GM23248 (cell line): ENCODE measurements at regions not wholly inside any gene's neighbourhood (a gene's known extent, or its start where the extent isn't known, plus 50 kb on each side); places are given as distances from the start of the nearest gene placed in this dataset.

Experiments used
- EZH2 ChIP-seq: fragments of 200-600 bp; sonication (generic); IDR thresholded peaks from 2 replicates; pipeline ENCODE4 v1.6.1; 2018; ENCODE audit warnings: antibody characterized with exemption, mild to moderate bottlenecking; ENCODE audit not compliant: insufficient read depth, poor library complexity, severe bottlenecking
- EZH2phosphoT487 ChIP-seq: fragments of 200-600 bp; sonication (generic); IDR thresholded peaks from 2 replicates; pipeline ENCODE4 v1.6.1; 2018; ENCODE audit warnings: antibody characterized with exemption, moderate library complexity, mild to moderate bottlenecking, low read depth; ENCODE audit not compliant: insufficient read depth

DNA sequence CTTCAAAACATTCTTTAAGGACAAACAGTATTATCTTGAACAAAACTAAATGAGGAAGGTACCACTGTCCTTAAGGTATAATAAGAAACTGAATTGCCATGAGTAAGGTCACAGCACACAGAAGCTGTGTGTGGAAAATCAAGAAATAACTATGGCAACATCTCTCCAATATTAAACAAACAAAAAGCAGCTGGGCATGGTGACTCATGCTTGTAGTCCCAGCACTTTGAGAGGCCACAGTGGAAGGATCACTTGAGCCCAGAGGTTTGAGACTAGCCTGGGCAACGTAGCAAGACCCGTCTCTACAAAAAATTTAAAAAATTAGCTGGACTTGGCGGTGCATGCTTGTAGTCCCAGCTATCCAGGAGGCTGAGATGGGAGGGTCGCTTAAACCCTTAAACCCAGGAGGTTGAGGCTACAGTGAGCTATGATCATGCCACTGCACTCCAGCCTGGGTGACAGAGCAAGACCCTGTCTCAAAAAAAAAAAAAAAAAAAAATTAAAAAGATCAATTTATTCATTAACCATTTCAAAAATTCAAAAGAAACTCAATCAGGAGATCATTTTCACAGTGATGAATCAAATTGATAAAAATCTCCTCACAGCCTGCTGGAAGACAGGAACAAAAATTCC, 195.4 kb downstream of the SKIDA1 start:
- TF ChIP-seq EZH2phosphoT487 (no peak), EZH2 (no peak)
